ENCODE measurements at regions not wholly inside any gene's neighbourhood (a gene's known extent, or its start where the extent isn't known, plus 50 kb on each side); places are given as distances from the start of the nearest gene placed in this dataset.

DNA sequence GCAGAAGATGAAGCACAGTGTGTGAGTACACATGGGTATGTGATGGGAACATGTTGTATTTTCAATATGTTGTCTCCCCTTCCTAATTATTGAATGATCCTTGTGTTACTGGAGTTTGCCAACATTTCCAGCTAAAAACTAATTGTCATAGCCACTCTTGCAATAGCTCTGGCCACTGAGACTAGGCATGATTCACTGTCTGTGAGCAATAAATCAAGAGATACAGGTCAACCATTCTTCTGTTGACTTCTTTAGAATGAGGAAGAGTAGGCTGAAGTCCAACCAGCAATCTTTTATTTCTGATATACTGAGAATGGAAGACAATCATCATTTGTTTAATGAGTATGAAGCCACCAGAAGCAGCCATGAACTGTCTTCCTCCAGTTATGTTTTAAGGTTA is 413.9 kb downstream of the SLITRK5 start:
- Histone ChIP-seq H3K9me3 (no peaks in the 10 kb centered on the region), H3K36me3 (no peaks in the 10 kb centered on the region)
- no peak for TF ChIP-seq EP300 (IDR thresholded peaks at IDR 0.05)
- TF ChIP-seq, protein P1, sequence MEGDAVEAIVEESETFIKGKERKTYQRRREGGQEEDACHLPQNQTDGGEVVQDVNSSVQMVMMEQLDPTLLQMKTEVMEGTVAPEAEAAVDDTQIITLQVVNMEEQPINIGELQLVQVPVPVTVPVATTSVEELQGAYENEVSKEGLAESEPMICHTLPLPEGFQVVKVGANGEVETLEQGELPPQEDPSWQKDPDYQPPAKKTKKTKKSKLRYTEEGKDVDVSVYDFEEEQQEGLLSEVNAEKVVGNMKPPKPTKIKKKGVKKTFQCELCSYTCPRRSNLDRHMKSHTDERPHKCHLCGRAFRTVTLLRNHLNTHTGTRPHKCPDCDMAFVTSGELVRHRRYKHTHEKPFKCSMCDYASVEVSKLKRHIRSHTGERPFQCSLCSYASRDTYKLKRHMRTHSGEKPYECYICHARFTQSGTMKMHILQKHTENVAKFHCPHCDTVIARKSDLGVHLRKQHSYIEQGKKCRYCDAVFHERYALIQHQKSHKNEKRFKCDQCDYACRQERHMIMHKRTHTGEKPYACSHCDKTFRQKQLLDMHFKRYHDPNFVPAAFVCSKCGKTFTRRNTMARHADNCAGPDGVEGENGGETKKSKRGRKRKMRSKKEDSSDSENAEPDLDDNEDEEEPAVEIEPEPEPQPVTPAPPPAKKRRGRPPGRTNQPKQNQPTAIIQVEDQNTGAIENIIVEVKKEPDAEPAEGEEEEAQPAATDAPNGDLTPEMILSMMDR (IDR thresholded peaks at IDR 0.05), result no peak
- TF ChIP-seq POLR2AphosphoS5 (IDR thresholded peaks at IDR 0.05), result no peak
- no peak for TF ChIP-seq POLR2A (IDR thresholded peaks at IDR 0.05)

DNA sequence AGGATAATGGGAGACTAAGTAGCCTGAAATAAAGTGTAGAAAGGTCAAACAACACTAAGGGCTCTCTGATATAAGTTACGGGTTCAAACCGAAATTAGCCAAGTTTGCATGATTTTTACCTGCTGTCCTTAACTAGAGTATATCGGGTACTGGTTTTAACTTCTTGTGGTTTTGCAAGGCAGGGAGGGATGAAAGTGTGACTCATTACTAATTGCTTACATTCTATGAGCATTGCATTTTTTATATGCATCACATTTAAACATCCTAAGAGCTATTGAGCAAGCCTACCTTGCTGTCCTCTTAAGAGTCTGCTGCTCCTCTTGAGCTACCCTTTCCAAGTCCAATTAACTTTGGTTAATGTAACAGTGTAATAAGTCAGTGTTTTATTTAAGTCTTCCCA is 415.4 kb downstream of the SLITRK5 start:
- TF ChIP-seq EP300 (IDR thresholded peaks at IDR 0.05) (no peak), POLR2A (IDR thresholded peaks at IDR 0.05) (no peak), POLR2AphosphoS5 (IDR thresholded peaks at IDR 0.05) (no peak)
- TF ChIP-seq, protein P1 (IDR thresholded peaks at IDR 0.05), result no peak
- Histone ChIP-seq H3K9me3 (no peaks in the 10 kb centered on the region), H3K4me3 (no peak overlapping the region), H3K36me3 (no peaks in the 10 kb centered on the region), H3K27ac (no peak overlapping the region), H3K4me1 (no peaks in the 10 kb centered on the region), H3K27me3 (no peaks in the 10 kb centered on the region)
- no peak for ATAC-seq
- WGBS, 2 donors (ENCODE audit: low coverage in 1 of 2), result 91 to 93% methylated on average over 3 of the region's 3 CpGs

More for the DNA sequence above, 413.9 kb downstream of the SLITRK5 start:
- no peaks in the 10 kb centered on the region for H3K4me1 ChIP-seq
- no peak overlapping the region for H3K27ac ChIP-seq
- no peak for ATAC-seq
- H3K27me3 ChIP-seq, result no peaks in the 10 kb centered on the region
- no peak overlapping the region for H3K4me3 ChIP-seq

DNA sequence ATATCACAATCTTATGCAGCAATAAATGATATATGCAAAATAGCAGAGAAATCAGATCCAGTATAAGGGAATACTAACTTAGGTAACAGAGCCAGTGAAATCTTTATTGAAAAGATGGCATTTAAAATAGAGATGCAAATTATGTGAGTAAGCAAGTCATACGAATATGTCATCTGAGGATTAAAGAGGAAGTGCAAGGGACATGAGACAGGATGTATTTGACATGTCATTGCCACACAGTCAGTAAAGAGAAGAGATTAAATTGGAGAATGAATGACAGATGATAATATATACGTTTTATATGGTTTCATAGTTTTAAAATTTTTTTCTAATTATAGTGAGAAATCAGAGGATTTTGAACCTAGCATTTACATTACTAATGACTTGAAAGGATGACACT is 426.4 kb downstream of the SLITRK5 start:
- no peaks in the 10 kb centered on the region for H3K4me1 ChIP-seq
- H3K27me3 ChIP-seq, result no peaks in the 10 kb centered on the region
- H3K36me3 ChIP-seq, result no peaks in the 10 kb centered on the region
- H3K4me3 ChIP-seq, result no peak overlapping the region
- no peak for TF ChIP-seq POLR2AphosphoS5 (IDR thresholded peaks at IDR 0.05)
- TF ChIP-seq POLR2A (IDR thresholded peaks at IDR 0.05), result no peak
- TF ChIP-seq, protein P1 (IDR thresholded peaks at IDR 0.05), result no peak
- no peak for TF ChIP-seq EP300 (IDR thresholded peaks at IDR 0.05)
- 31 to 47% methylated on average over 2 of the region's 2 CpGs for WGBS, 2 donors (ENCODE audit: low coverage in 1 of 2)
- ATAC-seq, result no peak
- H3K9me3 ChIP-seq, result no peaks in the 10 kb centered on the region
- H3K27ac ChIP-seq, result no peak overlapping the region

DNA sequence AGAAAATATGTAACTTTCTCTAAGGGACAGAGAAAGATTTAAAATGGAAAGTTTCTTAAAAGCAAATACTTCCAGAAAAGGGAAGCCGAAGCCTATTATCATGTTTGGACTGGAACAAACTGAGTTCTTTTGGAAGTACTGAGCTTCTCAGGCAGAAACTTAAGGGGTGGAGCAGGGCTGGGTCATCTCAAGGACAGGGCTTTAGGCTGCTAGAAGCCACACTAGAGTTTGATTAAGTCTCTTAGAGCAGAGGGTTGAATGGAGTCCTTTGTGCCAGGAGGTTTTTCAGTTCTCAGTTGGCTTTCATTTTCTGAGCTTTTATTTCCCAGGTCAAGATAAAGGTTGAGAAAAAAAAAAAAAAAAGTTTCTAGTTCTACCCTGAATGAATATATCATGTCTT is 432.7 kb downstream of the SLITRK5 start:
- no peak overlapping the region for H3K27ac ChIP-seq
- TF ChIP-seq POLR2AphosphoS5 (IDR thresholded peaks at IDR 0.05) (no peak), EP300 (IDR thresholded peaks at IDR 0.05) (no peak), POLR2A (IDR thresholded peaks at IDR 0.05) (no peak)
- TF ChIP-seq, protein P1 (IDR thresholded peaks at IDR 0.05), result no peak
- H3K27me3 ChIP-seq, result no peaks in the 10 kb centered on the region
- no peaks in the 10 kb centered on the region for H3K4me1 ChIP-seq
- H3K9me3 ChIP-seq, result no peaks in the 10 kb centered on the region
- WGBS, 2 donors (ENCODE audit: low coverage in 1 of 2), result 71% methylated on average over 1 of the region's 1 CpG; no CpG with 5 or more reads in 1 of the 2 donors
- H3K36me3 ChIP-seq, result no peaks in the 10 kb centered on the region
- no peak overlapping the region for H3K4me3 ChIP-seq
- ATAC-seq, result no peak

DNA sequence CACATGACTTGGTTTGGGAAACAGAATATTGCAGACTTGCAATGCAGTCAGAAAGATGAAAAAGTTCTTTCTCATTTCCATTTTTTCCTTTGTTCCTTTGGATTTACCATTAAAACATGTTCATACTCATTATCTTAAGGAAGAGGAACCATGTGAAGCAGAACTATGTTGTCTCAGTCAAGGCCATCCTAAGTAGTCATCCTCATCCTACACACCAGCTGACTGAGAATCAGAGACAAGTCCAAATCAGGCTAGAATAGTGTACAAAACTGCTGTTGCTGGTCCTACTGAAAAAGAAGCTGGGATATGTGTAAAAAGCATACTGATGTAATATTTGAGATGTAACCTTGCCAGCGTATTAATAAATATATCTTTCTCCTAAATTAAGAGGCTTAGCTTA is 433.4 kb downstream of the SLITRK5 start:
- Histone ChIP-seq H3K36me3 (no peaks in the 10 kb centered on the region), H3K27ac (no peak overlapping the region), H3K4me1 (no peaks in the 10 kb centered on the region), H3K4me3 (no peak overlapping the region), H3K9me3 (no peaks in the 10 kb centered on the region), H3K27me3 (no peaks in the 10 kb centered on the region)
- no peak for ATAC-seq
- no peak for TF ChIP-seq POLR2A (IDR thresholded peaks at IDR 0.05)
- TF ChIP-seq EP300 (IDR thresholded peaks at IDR 0.05), result no peak
- no peak for TF ChIP-seq POLR2AphosphoS5 (IDR thresholded peaks at IDR 0.05)
- TF ChIP-seq, protein P1 (IDR thresholded peaks at IDR 0.05), result no peak
- 100% methylated on average over 1 of the region's 1 CpG for WGBS, 2 donors (ENCODE audit: low coverage in 1 of 2)

All from gastroesophageal sphincter (tissue), 4 donors.